ENCODE measurements at regions not wholly inside any gene's neighbourhood (a gene's known extent, or its start where the extent isn't known, plus 50 kb on each side); places are given as distances from the start of the nearest gene placed in this dataset.
"Not testable (repeated sequence)": the region's sequence is repeated elsewhere in the genome, so short reads cannot be mapped to it uniquely, and the experiment has no call there.

DNA sequence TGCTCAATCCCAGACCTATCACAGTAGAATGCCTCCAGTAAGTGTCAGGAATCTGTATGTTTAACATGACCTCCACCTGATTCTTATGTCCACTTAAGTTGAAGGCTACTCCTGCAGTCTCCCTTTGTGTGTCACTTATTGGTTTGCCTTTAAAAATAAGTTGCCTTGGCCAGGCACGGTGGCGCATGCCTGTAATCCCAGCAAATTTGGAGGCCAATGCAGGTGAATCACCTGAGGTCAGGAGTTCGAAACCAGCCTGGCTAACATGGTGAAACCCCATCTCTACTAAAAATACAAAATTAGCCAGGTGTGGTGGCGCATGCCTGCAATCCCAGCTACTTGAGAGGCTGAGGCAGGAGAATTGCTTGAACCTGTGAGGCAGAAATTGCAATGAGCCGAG is 60.7 kb upstream of the RELL1 start:
- in situ Hi-C loops (cut with HindIII; ENCODE audit: low pct_unique_long_range_greater_than_20kb, low sequenced_read_pairs); DNase-seq (ENCODE audit: low read depth, low spot score): not testable (repeated sequence)

DNA sequence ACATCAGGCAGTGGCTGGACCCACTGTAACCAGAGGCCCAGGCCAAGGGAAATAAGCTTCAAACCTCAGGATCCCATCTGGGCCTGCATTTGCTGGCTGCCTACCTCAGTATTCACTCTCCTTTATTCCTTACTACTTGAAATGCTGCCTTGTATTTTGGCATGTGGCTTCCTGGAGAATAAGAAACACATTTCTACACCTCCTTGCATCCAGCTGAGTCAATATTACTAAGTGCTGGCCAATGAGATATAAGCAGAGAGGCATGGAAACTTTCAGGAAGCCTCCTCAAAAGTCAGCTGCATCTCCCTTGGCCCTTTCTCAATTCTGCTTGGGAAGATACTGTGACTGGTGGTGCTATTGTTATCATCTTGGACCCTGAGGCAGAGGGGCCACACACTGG is 59.8 kb upstream of the RELL1 start:
- in situ Hi-C loops (cut with HindIII; ENCODE audit: low pct_unique_long_range_greater_than_20kb, low sequenced_read_pairs): no loop called here
- DNase-seq (ENCODE audit: low read depth, low spot score): no peak

DNA sequence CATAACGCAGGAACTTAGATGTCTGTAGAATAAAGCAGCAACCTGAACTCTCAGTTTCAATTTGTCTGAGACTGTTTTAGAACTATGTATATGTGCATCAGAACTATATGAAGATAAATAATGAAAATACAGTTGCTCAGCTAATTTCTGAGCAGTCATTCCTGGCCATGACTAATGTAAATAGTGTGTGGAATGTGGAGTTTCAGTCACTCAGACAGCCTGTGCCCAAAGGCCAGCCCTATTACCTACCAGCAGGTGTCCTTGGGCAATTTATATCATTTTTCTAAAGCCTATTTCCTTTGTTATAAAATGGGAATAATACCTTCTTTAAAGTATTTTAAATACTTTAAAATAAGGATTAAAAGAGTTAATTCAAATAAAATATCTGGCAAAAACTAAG is 56.0 kb upstream of the RELL1 start:
- in situ Hi-C loops (cut with HindIII; ENCODE audit: low pct_unique_long_range_greater_than_20kb, low sequenced_read_pairs): no loop called here
- DNase-seq (ENCODE audit: low read depth, low spot score): no peak

DNA sequence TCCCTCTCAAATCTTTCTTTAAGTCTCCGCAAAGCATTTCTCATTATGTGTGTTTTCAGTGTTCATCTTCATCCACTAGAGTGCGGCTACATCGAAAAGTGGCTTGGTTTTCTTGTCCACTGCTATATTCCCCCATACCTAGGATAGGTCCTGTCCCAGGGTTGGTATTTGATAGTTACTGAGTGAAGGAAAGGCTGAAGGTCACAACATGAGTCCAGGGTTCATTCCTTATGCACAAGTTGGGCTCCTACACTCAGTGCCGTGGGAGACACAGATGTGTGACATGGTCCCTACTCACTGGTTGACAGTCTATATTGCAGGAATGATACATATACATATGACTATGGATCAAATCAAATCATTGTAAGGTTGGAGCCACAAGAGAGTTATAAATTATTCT is 55.4 kb upstream of the RELL1 start:
- in situ Hi-C loops (cut with HindIII; ENCODE audit: low pct_unique_long_range_greater_than_20kb, low sequenced_read_pairs): no loop called here
- DNase-seq (ENCODE audit: low read depth, low spot score): no peak

DNA sequence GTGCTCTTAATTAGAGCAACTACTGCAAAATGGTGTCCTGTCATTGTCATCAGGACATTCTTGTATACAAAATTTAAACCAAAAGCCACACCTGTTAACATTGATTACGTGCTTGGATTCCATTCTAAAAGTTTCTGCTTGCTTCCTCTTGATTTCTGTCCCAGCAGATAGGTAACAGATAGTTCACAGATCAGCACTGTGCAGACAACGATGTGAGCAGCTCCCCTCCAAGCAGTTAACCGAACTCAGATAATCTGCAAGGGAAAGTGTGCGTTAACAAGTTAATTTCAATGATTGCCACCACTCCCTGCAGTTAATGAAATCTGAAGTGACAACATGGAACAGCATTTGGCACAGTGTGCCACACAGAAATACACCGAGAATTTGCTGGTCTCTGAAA is 54.4 kb upstream of the RELL1 start:
- DNase-seq (ENCODE audit: low read depth, low spot score): no peak
- in situ Hi-C loops (cut with HindIII; ENCODE audit: low pct_unique_long_range_greater_than_20kb, low sequenced_read_pairs): no loop called here

DNA sequence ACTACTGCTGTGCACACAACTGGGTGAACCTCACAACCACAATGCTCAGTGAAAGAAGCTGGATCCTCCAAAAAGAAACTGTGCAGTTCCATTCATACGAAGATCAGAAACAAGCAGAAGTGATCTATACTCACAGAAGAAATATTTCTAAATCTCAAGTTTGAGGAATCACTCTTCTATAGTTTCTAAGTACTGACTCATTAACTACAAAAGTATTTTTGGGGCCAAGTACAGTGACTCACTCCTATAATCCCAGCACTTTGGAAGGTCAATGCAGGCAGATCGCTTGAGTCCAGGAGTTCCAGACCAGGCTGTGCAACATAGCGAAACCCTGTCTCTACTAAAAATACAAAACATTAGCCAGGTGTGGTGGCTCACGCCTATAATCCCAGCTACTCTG is 51.3 kb upstream of the RELL1 start:
- DNase-seq (ENCODE audit: low read depth, low spot score): no peak
- in situ Hi-C loops (cut with HindIII; ENCODE audit: low pct_unique_long_range_greater_than_20kb, low sequenced_read_pairs): no loop called here

Data from SK-MEL-5 (cell line).